HCT116 (cell line): ENCODE measurements at regions not wholly inside any gene's neighbourhood (a gene's known extent, or its start where the extent isn't known, plus 50 kb on each side); places are given as distances from the start of the nearest gene placed in this dataset.
"Not testable (repeated sequence)": the region's sequence is repeated elsewhere in the genome, so short reads cannot be mapped to it uniquely, and the experiment has no call there.

ENCODE experiments used
- ATAC-seq: fragments of 200-7000 bp; cut with Tn5 transposase; 2 replicates; pipeline ENCODE4 v1.9.1; 2020; ENCODE audit warnings: mild to moderate bottlenecking, moderate library complexity
- BruUV-seq: library from RNA; stranded (reverse); fragments of 400-500 nt; replicated peaks from 2 replicates; lab custom pipeline; 2021; lab: Mats Ljungman, UMichigan
- CTCF ChIA-PET: fragments of 300-600 bp; sonication (Branson Sonifier 250); formaldehyde crosslinking; loops from one replicate; lab custom pipeline; 2021; ENCODE audit warnings: antibody characterized with exemption; lab: Charles Lee
- POLR2A ChIA-PET: fragments of 300-600, 350-600 bp; sonication (Branson Sonifier 250); formaldehyde crosslinking; loops from one replicate; lab custom pipeline; 2021; ENCODE audit warnings: antibody characterized with exemption; lab: Charles Lee
- RAD21 ChIA-PET, 2 experiments: fragments of 300-600 bp; sonication (Branson Sonifier 250); formaldehyde crosslinking; loops; one replicate each; lab custom pipeline; 2023; ENCODE audit warnings: low total read pairs in 2 of 2; ENCODE audit not compliant: uncharacterized antibody in 2 of 2, unreplicated experiment in 2 of 2, low non-redundant PET in 1 of 2; lab: Charles Lee
- DNase-seq: peaks from one replicate; pipeline ENCODE4 v3.0.0-alpha.2; 2010; ENCODE audit warnings: low read depth, low spot score
- H2AFZ ChIP-seq: fragments of 200-600 bp; shearing (Covaris generic), sonication (generic); 2 replicates; pipeline ENCODE4 v1.6.1; 2017; ENCODE audit warnings: low read depth, mixed run types, mixed read lengths, antibody characterized with exemption, low read length; ENCODE audit not compliant: poor library complexity, severe bottlenecking
- H3K27ac ChIP-seq: 2 replicates; pipeline ENCODE4 v1.5.1; 2012; ENCODE audit warnings: low read depth, low read length
- H3K27me3 ChIP-seq: fragments of 200-600 bp; sonication (generic); 2 replicates; pipeline ENCODE4 v1.6.1; 2016; ENCODE audit warnings: mixed run types, low read length, mixed read lengths; ENCODE audit not compliant: insufficient read depth
- H3K36me3 ChIP-seq, 2 experiments: fragments of 200-500 bp in 1 of 2; fragments of 200-600 bp in 1 of 2; sonication (Bioruptor generic) in 1 of 2; sonication (generic) in 1 of 2; 2 replicates each; pipeline versions ENCODE4 v1.5.1 to v1.6.1; 2014 to 2016; ENCODE audit warnings: low read length in 2 of 2, inconsistent platforms in 1 of 2, mixed read lengths in 1 of 2, mixed run types in 1 of 2; ENCODE audit not compliant: insufficient read depth in 2 of 2, control insufficient read depth in 1 of 2
- H3K4me1 ChIP-seq, 2 experiments: fragments of 200-600 bp in 1 of 2; sonication (generic) in 1 of 2; 2 replicates each; pipeline versions ENCODE4 v1.5.1 to v1.6.1; 2012 to 2017; ENCODE audit warnings: low read length in 2 of 2, inconsistent platforms in 1 of 2, mild to moderate bottlenecking in 1 of 2, mixed read lengths in 1 of 2, mixed run types in 1 of 2, moderate library complexity in 1 of 2; ENCODE audit not compliant: insufficient read depth in 2 of 2, control insufficient read depth in 1 of 2
- H3K4me2 ChIP-seq: fragments of 200-600 bp; sonication (generic); 2 replicates; pipeline ENCODE4 v1.6.1; 2017; ENCODE audit warnings: mixed run types, low read length, mixed read lengths
- H3K4me3 ChIP-seq, 2 experiments: fragments of 200-600 bp in 1 of 2; sonication (generic) in 1 of 2; replicated peaks in 1 of 2; 2 replicates each; pipeline ENCODE4 v1.5.1; 2011 to 2016; ENCODE audit warnings: low read length in 2 of 2, control low read depth in 1 of 2, low read depth in 1 of 2, mild to moderate bottlenecking in 1 of 2, mixed read lengths in 1 of 2, mixed run types in 1 of 2
- H3K79me2 ChIP-seq: fragments of 200-600 bp; sonication (generic); 2 replicates; pipeline ENCODE4 v1.6.1; 2017; ENCODE audit warnings: mild to moderate bottlenecking, mixed run types, low read length, moderate library complexity, mixed read lengths; ENCODE audit not compliant: insufficient read depth
- H3K9ac ChIP-seq: fragments of 200-600 bp; sonication (generic); 2 replicates; pipeline ENCODE4 v1.6.1; 2016; ENCODE audit warnings: low read length, mixed read lengths
- H3K9me2 ChIP-seq: fragments of 200-600 bp; sonication (generic), shearing (Covaris generic); 2 replicates; pipeline ENCODE4 v1.6.1; 2017; ENCODE audit warnings: mixed run types, mild to moderate bottlenecking, moderate library complexity; ENCODE audit not compliant: insufficient read depth
- H3K9me3 ChIP-seq, 2 experiments: fragments of 200-500 bp in 1 of 2; fragments of 200-600 bp in 1 of 2; sonication (Bioruptor generic) in 1 of 2; sonication (generic) in 1 of 2; 2 replicates each; pipeline ENCODE4 v1.6.1; 2014 to 2017; ENCODE audit warnings: low read length in 2 of 2, mixed read lengths in 2 of 2, inconsistent platforms in 1 of 2, low read depth in 1 of 2, mild to moderate bottlenecking in 1 of 2, mixed run types in 1 of 2, moderate library complexity in 1 of 2; ENCODE audit not compliant: control insufficient read depth in 1 of 2, insufficient read depth in 1 of 2
- H4K20me1 ChIP-seq: fragments of 200-600 bp; sonication (generic), shearing (Covaris generic); 2 replicates; pipeline ENCODE4 v1.6.1; 2017; ENCODE audit warnings: mixed run types, mild to moderate bottlenecking, moderate library complexity; ENCODE audit not compliant: insufficient read depth
- ATF3 ChIP-seq: IDR thresholded peaks from 2 replicates; pipeline ENCODE4 v1.6.1; 2012
- CEBPB ChIP-seq: IDR thresholded peaks from 2 replicates; pipeline ENCODE4 v1.6.1; 2012; ENCODE audit warnings: low read depth
- CTCF ChIP-seq, 3 experiments: fragments of 200-600 bp in 1 of 3; sonication (generic) in 1 of 3; IDR thresholded peaks in 2 of 3; conservative IDR thresholded peaks in 1 of 3; 2 replicates each; pipeline ENCODE4 v1.5.1; 2012 to 2017; ENCODE audit warnings: low read depth in 2 of 3, low read length in 2 of 3, antibody characterized with exemption in 1 of 3, borderline replicate concordance in 1 of 3, control low read depth in 1 of 3, mild to moderate bottlenecking in 1 of 3, mixed read lengths in 1 of 3, mixed run types in 1 of 3, moderate library complexity in 1 of 3; ENCODE audit not compliant: insufficient read depth in 1 of 3
- EGR1 ChIP-seq: IDR thresholded peaks from 2 replicates; pipeline ENCODE4 v1.6.1; 2012; ENCODE audit warnings: low read depth
- ELF1 ChIP-seq: IDR thresholded peaks from 2 replicates; pipeline ENCODE4 v1.6.1; 2012; ENCODE audit warnings: low read depth, borderline replicate concordance
- EZH2phosphoT487 ChIP-seq: fragments of 200-600 bp; IDR thresholded peaks from 2 replicates; pipeline ENCODE4 v1.6.1; 2018; ENCODE audit warnings: antibody characterized with exemption, borderline replicate concordance
- MAX ChIP-seq: IDR thresholded peaks from 2 replicates; pipeline ENCODE4 v1.6.1; 2012
- POLR2A ChIP-seq: IDR thresholded peaks from 2 replicates; pipeline ENCODE4 v1.7.0; 2011; ENCODE audit warnings: borderline replicate concordance; ENCODE audit not compliant: insufficient read depth, insufficient read length; ENCODE audit errors: extremely low read depth
- POLR2AphosphoS5 ChIP-seq: IDR thresholded peaks from 2 replicates; pipeline ENCODE4 v1.6.1; 2011; ENCODE audit warnings: mild to moderate bottlenecking, low read depth, low read length, moderate library complexity
- SP1 ChIP-seq: IDR thresholded peaks from 2 replicates; pipeline ENCODE4 v1.6.1; 2012; ENCODE audit warnings: low read depth
- SRF ChIP-seq: IDR thresholded peaks from 2 replicates; pipeline ENCODE4 v1.6.1; 2012; ENCODE audit warnings: low read depth
- TCF7L2 ChIP-seq: IDR thresholded peaks from 2 replicates; pipeline ENCODE4 v1.7.0; 2011; ENCODE audit warnings: borderline replicate concordance, inconsistent platforms; ENCODE audit not compliant: insufficient read depth, insufficient read length; ENCODE audit errors: extremely low read depth
- ZBTB33 ChIP-seq: IDR thresholded peaks from 2 replicates; pipeline ENCODE4 v1.6.1; 2011; ENCODE audit warnings: mild to moderate bottlenecking, low read length, moderate library complexity; ENCODE audit not compliant: insufficient replicate concordance; ENCODE audit errors: extremely low read depth
- ZFX ChIP-seq: fragments of 450-650 bp; IDR thresholded peaks from 2 replicates; pipeline ENCODE4 v1.6.1; 2017
- intact Hi-C: fragments of 100-400 bp; cut with micrococcal nuclease; formaldehyde crosslinking; loops from 2 replicates; pipeline ENCODE4 v1.10.0; 2022

GRCh38 chr17:13851889-13852288 lies 217.4 kb upstream of the COX10 start:
- ChIA-PET RAD21 (no interaction called here), CTCF (no interaction called here), POLR2A (no interaction called here)
- no peaks in the 10 kb centered on the region for H3K9me3 ChIP-seq
- intact Hi-C loops: no loop called here
- H2AFZ ChIP-seq: no peak overlapping the region
- H3K27me3 ChIP-seq: no peaks in the 10 kb centered on the region
- no peak overlapping the region for H3K4me2 ChIP-seq
- TF ChIP-seq EGR1: no peak
- TF ChIP-seq ELF1: no peak
- TF ChIP-seq ZFX: no peak
- TF ChIP-seq ATF3: no peak
- TF ChIP-seq CTCF (IDR thresholded peaks at IDR 0.05 in 2 of 3, conservative IDR thresholded peaks at IDR 0.05 in 1 of 3; ENCODE audit: borderline replicate concordance in 1 of 3, insufficient read depth in 1 of 3, low read depth in 2 of 3, low read length in 2 of 3): no peak
- TF ChIP-seq SP1: no peak
- TF ChIP-seq TCF7L2: no peak
- no peak for TF ChIP-seq CEBPB
- no peak for TF ChIP-seq POLR2AphosphoS5
- no peak for TF ChIP-seq MAX
- TF ChIP-seq ZBTB33: no peak
- no peak for TF ChIP-seq SRF
- no peak for TF ChIP-seq POLR2A
- no peak for TF ChIP-seq EZH2phosphoT487
- H4K20me1 ChIP-seq: no peaks in the 10 kb centered on the region
- no peaks in the 10 kb centered on the region for H3K36me3 ChIP-seq
- ATAC-seq (no peak), DNase-seq (no peak)
- no peak overlapping the region for H3K4me3 ChIP-seq
- H3K27ac ChIP-seq: no peak overlapping the region
- BruUV-seq: no TSS peak
- H3K9ac ChIP-seq: no peak overlapping the region
- no peaks in the 10 kb centered on the region for H3K9me2 ChIP-seq
- no peaks in the 10 kb centered on the region for H3K4me1 ChIP-seq
- H3K79me2 ChIP-seq: no peaks in the 10 kb centered on the region

- H2AFZ ChIP-seq, H3K9me2 ChIP-seq, DNase-seq, H3K9ac ChIP-seq, H3K27me3 ChIP-seq, CTCF ChIA-PET, intact Hi-C loops, H3K4me3 ChIP-seq, H3K9me3 ChIP-seq, RAD21 ChIA-PET, H3K79me2 ChIP-seq, H3K27ac ChIP-seq, H3K4me2 ChIP-seq, H4K20me1 ChIP-seq, H3K36me3 ChIP-seq, H3K4me1 ChIP-seq, POLR2A ChIA-PET, BruUV-seq, ATAC-seq: not testable (repeated sequence)
Measured at GRCh38 chr17:13855730-13856129, 213.6 kb upstream of the COX10 start.
